Activated CD4-positive, alpha-beta memory T cell treated with anti-CD3 and anti-CD28 coated beads, Interleukin-2, amount 10 ng/mL, durations not matched to agents 7 days and 5 days (primary cell): ENCODE measurements at regions not wholly inside any gene's neighbourhood (a gene's known extent, or its start where the extent isn't known, plus 50 kb on each side); places are given as distances from the start of the nearest gene placed in this dataset.
"Not testable (repeated sequence)": the region's sequence is repeated elsewhere in the genome, so short reads cannot be mapped to it uniquely, and the experiment has no call there.

ENCODE experiments used
- CTCF ChIA-PET: fragments of 350-600 bp; sonication (Branson Sonifier 250); formaldehyde crosslinking; loops from one replicate; lab custom pipeline; 2021; ENCODE audit warnings: antibody characterized with exemption, inconsistent platforms; lab: Charles Lee
- POLR2A ChIA-PET: fragments of 350-600 bp; sonication (Branson Sonifier 250); formaldehyde crosslinking; loops from one replicate; lab custom pipeline; 2021; ENCODE audit warnings: antibody characterized with exemption; lab: Charles Lee
- DNase-seq: peaks from one replicate; pipeline ENCODE4 v3.0.0-alpha.2; 2020
- H3K27ac Mint-ChIP-seq: one replicate; pipeline ENCODE4 v1.8.0; 2021; ENCODE audit warnings: mild to moderate bottlenecking, mixed read lengths
- H3K27me3 Mint-ChIP-seq: one replicate; pipeline ENCODE4 v1.8.0; 2021; ENCODE audit warnings: mixed read lengths
- H3K36me3 Mint-ChIP-seq: one replicate; pipeline ENCODE4 v1.8.0; 2021; ENCODE audit warnings: low read depth, mixed read lengths
- H3K4me1 Mint-ChIP-seq: one replicate; pipeline ENCODE4 v1.8.0; 2021; ENCODE audit warnings: mixed read lengths
- H3K4me3 Mint-ChIP-seq: one replicate; pipeline ENCODE4 v1.8.0; 2021; ENCODE audit warnings: mild to moderate bottlenecking, mixed read lengths
- H3K9me3 Mint-ChIP-seq: one replicate; pipeline ENCODE4 v1.8.0; 2021; ENCODE audit warnings: mixed read lengths

DNA sequence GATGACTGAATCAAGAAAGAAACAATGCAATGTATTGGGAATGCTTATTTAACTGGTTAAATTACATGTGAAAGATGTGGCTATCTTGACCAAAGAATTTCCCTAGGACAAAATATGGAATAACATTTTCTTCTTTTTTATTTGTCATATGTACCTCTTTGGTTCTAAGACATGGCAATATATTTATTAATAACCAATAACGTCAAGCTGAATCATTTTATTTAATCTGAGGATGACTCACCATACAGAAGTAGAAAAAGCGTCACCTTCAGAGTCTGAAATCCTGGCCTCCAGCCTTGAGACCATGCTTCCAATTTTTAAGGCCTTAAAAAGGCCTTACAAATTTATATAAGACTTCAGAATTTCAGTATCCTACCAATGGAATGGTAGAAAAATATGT is 1464.9 kb downstream of the SUCLG1 start:
- Mint-ChIP-seq H3K4me1 (no peaks in the 10 kb centered on the region), H3K9me3 (peaks cover 14% of the 10 kb centered on the region), H3K36me3 (no peaks in the 10 kb centered on the region), H3K27ac (no peak overlapping the region), H3K27me3 (no peaks in the 10 kb centered on the region), H3K4me3 (no peak overlapping the region)
- CTCF ChIA-PET, result no interaction called here
- DNase-seq, result no peak
- POLR2A ChIA-PET, result no interaction called here

DNA sequence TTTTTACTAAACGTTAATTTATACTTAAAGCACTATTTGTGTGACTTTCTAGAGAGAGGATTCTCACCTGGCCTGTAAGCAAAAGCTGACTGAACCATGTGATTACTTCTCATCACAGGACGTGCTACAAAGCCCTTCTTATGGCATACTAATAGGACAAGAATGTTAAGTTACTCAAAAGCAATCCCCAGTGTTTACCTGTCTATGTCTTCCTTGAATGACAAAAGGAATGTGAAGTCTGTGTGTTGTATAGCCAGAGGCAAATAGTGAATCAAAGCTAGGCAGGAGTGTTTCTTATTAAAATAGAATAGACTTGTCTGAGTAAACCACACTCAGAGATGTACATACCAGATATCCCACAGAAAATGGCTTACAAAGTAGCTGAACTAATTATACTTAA is 1465.5 kb downstream of the SUCLG1 start:
- Mint-ChIP-seq H3K36me3 (no peaks in the 10 kb centered on the region), H3K27ac (no peak overlapping the region), H3K9me3 (peaks cover 14% of the 10 kb centered on the region), H3K4me1 (no peaks in the 10 kb centered on the region), H3K27me3 (no peaks in the 10 kb centered on the region), H3K4me3 (no peak overlapping the region)
- no peak for DNase-seq
- CTCF ChIA-PET, result no interaction called here
- POLR2A ChIA-PET, result no interaction called here

DNA sequence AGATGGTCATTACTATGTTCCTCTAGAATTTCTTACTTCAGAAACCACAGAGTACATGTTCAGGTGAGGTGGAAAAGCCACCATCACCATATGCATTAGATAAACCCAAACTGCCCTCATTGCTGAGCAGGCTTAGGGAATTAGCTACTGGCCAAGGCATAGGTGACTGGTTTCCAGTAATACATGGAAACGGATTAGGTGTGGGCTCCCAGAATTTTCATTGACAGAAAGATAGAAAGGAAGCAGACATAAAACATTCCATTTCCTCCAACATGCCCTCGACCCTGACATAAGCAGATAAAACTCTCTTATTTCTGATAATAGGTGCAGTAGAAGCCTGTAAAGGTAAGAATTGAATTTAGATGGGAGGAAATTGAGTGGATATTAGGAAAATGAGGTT is 1466.1 kb downstream of the SUCLG1 start:
- no peak for DNase-seq
- H3K36me3 Mint-ChIP-seq, result no peaks in the 10 kb centered on the region
- H3K27ac Mint-ChIP-seq, result no peak overlapping the region
- ChIA-PET POLR2A (no interaction called here), CTCF (no interaction called here)
- H3K9me3 Mint-ChIP-seq, result peaks cover 14% of the 10 kb centered on the region
- no peaks in the 10 kb centered on the region for H3K4me1 Mint-ChIP-seq
- no peaks in the 10 kb centered on the region for H3K27me3 Mint-ChIP-seq
- H3K4me3 Mint-ChIP-seq, result no peak overlapping the region

DNA sequence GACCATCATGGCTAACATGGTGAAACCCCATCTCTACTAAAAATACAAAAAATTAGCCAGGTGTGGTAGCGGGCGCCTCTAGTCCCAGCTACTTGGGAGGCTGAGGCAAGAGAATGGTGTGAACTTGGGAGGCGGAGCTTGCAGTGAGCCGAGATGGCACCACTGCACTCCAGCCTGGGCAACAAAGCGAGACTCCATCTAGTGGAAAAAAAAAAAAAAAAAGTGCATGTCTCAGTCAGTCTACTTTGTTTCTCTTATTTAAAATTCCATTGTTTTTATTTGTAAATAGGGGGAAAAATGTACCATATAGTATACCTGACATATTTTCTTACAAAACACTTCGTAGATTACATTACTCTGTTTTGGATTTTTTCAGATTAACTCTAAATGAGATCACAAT is 1471.4 kb downstream of the SUCLG1 start:
- CTCF ChIA-PET, H3K4me3 Mint-ChIP-seq, H3K36me3 Mint-ChIP-seq, POLR2A ChIA-PET, DNase-seq, H3K27me3 Mint-ChIP-seq, H3K4me1 Mint-ChIP-seq, H3K27ac Mint-ChIP-seq: not testable (repeated sequence)
- peaks cover 29% of the 10 kb centered on the region for H3K9me3 Mint-ChIP-seq

DNA sequence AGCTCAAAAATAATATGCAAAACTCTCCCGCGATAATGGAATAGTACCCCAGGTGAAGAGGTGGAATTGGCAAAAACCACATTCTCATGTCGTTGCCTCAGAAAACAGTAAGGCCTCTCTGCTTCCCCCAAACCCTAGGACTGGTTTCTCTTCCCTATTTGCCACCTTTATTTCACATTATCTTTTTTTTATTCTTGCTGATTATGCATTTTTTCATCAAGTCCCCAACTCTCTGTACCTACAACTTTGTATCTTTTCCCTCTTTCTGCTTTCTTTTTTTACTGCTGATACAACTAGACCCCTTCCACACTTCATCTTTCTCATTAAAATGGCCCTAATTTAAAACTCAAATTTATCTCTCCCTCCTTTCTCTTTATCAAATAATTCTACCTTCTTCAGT is 1472.2 kb downstream of the SUCLG1 start:
- ChIA-PET POLR2A (no interaction called here), CTCF (no interaction called here)
- no peaks in the 10 kb centered on the region for H3K36me3 Mint-ChIP-seq
- no peaks in the 10 kb centered on the region for H3K4me1 Mint-ChIP-seq
- peaks cover 26% of the 10 kb centered on the region for H3K9me3 Mint-ChIP-seq
- no peak overlapping the region for H3K27ac Mint-ChIP-seq
- no peak for DNase-seq
- no peak overlapping the region for H3K4me3 Mint-ChIP-seq
- H3K27me3 Mint-ChIP-seq, result no peaks in the 10 kb centered on the region

DNA sequence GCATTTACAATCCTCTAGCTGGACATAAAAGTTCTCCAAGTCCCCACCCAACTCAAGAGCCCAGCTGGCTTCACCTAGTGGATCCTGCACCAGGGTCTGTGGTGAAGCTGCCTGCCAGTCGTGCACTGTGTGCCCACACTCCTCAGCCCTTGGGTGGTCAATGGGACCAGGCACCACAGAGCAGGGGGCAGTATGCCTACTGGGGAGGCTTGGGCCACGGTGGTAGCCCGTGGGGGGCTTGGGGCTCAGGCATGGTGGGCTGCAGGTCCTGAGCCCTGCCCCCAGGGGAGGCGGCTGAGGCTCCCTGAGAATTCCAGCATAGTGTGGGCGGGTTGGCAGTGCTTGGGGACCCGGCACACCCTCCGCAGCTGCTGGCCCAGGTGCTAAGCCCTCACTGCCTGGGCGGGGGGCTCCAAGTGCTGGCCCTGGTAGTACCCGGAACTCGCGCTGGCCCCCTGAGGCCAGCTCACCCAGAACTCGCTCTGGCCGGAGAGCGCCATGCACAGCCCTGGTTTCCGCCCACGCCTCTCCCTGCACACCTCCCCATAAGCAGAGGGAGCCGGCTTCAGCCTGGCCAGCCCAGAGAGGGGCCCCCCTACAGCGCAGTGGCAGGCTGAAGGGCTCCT is 1473.4 kb downstream of the SUCLG1 start:
- Mint-ChIP-seq H3K4me3 (no peak overlapping the region), H3K4me1 (no peaks in the 10 kb centered on the region), H3K9me3 (peaks cover 23% of the 10 kb centered on the region), H3K27ac (no peak overlapping the region), H3K27me3 (no peaks in the 10 kb centered on the region), H3K36me3 (no peaks in the 10 kb centered on the region)
- ChIA-PET POLR2A (no interaction called here), CTCF (no interaction called here)
- DNase-seq, result no peak

DNA sequence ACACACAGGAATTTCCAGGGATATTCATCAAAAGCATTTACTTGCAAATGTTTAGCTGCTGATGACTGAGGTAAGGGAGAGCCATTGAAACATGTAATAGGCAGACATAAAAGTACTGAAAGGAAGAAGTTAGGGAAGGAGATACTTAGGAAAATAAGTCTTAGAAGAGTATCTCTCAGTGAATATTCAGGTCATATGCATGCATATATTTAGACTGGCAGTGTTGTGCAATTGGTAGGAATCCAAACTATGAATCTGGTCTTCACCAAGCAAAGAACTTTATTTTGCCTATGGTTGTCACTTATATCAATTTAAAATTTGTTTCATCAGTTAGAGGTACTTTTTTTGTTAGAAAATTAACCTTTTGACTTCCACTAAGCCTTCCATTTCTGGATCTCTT is 1490.7 kb downstream of the SUCLG1 start:
- no peaks in the 10 kb centered on the region for H3K27me3 Mint-ChIP-seq
- DNase-seq, result no peak
- ChIA-PET CTCF (no interaction called here), POLR2A (no interaction called here)
- H3K4me3 Mint-ChIP-seq, result no peak overlapping the region
- H3K4me1 Mint-ChIP-seq, result no peaks in the 10 kb centered on the region
- peaks cover 5% of the 10 kb centered on the region for H3K9me3 Mint-ChIP-seq
- H3K36me3 Mint-ChIP-seq, result no peaks in the 10 kb centered on the region
- H3K27ac Mint-ChIP-seq, result no peak overlapping the region

DNA sequence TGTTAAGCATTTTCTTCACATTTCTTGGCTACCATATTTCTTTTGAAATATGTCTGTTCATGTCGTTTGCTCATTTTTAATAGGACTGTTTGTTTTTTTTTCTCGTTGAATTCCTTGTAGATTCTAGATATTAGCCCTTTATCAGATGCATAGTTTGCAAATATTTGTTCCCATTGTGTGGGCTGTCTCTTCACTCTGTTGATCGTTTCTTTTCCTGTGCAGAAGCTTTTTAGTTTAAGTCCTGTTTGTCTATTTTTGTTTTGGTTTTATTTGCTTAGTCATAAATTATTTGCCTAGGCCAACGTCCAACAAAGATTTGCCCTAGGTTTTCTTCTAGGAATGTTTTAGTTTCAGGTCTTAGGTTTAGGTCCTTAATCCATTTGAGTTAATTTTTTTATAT is 1494.7 kb downstream of the SUCLG1 start:
- ChIA-PET POLR2A (no interaction called here), CTCF (no interaction called here)
- no peaks in the 10 kb centered on the region for H3K27me3 Mint-ChIP-seq
- no peak for DNase-seq
- H3K36me3 Mint-ChIP-seq, result no peaks in the 10 kb centered on the region
- H3K4me1 Mint-ChIP-seq, result no peaks in the 10 kb centered on the region
- no peak overlapping the region for H3K27ac Mint-ChIP-seq
- peaks cover 5% of the 10 kb centered on the region for H3K9me3 Mint-ChIP-seq
- no peak overlapping the region for H3K4me3 Mint-ChIP-seq

DNA sequence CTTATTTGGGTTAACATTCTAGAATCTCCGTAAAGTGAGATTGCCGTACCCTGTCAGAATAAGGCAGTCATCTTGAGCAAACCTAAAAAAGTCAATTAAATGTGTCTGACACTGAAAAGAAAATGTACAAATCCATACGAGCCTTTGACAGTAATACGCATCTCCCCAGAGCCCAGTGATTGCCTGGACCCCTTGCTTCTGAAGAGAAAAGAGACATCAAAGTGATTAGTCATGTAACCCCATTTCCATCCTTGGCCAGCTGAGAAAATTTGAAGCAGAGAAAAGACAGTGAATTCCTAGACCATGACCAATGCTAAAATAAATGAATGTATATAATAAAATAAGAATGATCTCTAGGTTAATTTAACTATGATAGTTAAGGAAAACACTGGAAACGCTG is 1499.4 kb downstream of the SUCLG1 start:
- no peak for DNase-seq
- no peak overlapping the region for H3K27ac Mint-ChIP-seq
- no peaks in the 10 kb centered on the region for H3K36me3 Mint-ChIP-seq
- H3K9me3 Mint-ChIP-seq, result peaks cover 3% of the 10 kb centered on the region
- no peaks in the 10 kb centered on the region for H3K4me1 Mint-ChIP-seq
- ChIA-PET POLR2A (no interaction called here), CTCF (no interaction called here)
- H3K27me3 Mint-ChIP-seq, result no peaks in the 10 kb centered on the region
- H3K4me3 Mint-ChIP-seq, result no peak overlapping the region

DNA sequence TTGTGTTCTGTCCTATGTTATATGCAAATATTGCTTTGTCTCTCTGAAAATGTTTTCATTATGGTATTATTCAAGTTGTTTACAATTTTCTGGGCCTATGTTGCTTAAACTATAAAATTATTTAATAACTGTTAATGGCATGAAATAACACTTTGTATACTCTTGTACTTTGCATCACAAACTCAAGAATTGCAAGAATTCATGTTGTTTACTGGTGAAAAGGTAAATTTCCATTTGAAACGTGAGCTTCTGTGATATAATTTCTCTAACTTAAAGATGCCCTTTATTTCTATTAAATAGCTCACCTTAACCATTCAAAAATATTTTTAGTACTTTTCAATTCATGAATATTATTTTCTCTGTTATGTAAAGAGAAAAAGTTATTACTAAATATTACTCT is 1504.2 kb downstream of the SUCLG1 start:
- ChIA-PET CTCF (no interaction called here), POLR2A (no interaction called here)
- Mint-ChIP-seq H3K4me1 (no peaks in the 10 kb centered on the region), H3K36me3 (no peaks in the 10 kb centered on the region), H3K9me3 (no peaks in the 10 kb centered on the region), H3K4me3 (no peak overlapping the region), H3K27ac (no peak overlapping the region), H3K27me3 (no peaks in the 10 kb centered on the region)
- DNase-seq, result no peak

DNA sequence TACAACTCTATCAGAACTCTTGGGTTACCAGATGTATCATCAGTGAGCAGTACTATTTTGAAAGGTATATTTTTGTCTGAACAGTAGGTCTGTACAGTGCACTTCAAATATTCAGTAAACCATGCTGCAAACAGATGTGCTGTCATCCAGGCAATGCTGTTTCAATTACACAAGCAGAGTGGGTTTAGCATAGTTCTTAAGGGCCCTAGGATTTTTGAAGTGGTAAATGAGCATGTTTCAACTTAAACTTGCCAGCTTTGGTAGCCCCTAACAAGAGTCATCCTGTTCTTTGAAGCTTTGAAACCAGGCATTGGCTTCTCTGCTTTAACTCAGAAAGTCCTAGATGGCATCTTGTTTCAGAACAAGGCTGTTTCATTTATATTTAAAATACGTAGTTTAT is 1519.9 kb downstream of the SUCLG1 start:
- no peak for DNase-seq
- CTCF ChIA-PET, result interaction anchor here (0.6 kb wide), 1 partner anchor 95 kb away, joined by 3 read pairs; no protein-coding TSS in a partner anchor
- POLR2A ChIA-PET, result no interaction called here
- H3K27ac Mint-ChIP-seq, result no peak overlapping the region
- no peaks in the 10 kb centered on the region for H3K4me1 Mint-ChIP-seq
- H3K4me3 Mint-ChIP-seq, result no peak overlapping the region
- no peaks in the 10 kb centered on the region for H3K27me3 Mint-ChIP-seq
- H3K9me3 Mint-ChIP-seq, result peaks cover 4% of the 10 kb centered on the region
- H3K36me3 Mint-ChIP-seq, result no peaks in the 10 kb centered on the region

DNA sequence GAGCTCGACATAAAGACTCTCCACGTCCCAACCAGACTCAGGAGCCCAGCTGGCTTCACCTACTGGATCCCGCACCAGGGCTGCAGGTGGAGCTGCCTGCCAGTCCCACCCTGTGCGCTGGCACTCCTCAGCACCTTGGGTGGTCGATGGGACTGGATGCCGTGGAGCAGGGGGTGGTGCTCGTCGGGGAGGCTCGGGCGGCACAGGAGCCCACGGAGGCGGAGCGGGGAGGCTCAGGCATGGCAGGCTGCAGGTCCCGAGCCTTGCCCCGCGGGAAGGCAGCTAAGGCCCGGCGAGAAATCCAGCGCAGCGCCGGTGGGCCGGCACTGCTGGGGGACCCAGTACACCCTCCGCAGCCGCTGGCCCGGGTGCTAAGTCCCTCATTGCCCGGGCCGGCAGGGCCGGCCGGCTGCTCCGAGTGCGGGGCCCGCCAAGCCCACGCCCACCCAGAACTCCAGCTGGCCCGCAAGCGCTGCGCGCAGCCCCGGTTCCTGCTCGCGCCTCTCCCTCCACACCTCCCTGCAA is 1520.7 kb downstream of the SUCLG1 start:
- H3K9me3 Mint-ChIP-seq, H3K4me1 Mint-ChIP-seq, CTCF ChIA-PET, H3K36me3 Mint-ChIP-seq, POLR2A ChIA-PET, DNase-seq, H3K27me3 Mint-ChIP-seq, H3K27ac Mint-ChIP-seq, H3K4me3 Mint-ChIP-seq: not testable (repeated sequence)

DNA sequence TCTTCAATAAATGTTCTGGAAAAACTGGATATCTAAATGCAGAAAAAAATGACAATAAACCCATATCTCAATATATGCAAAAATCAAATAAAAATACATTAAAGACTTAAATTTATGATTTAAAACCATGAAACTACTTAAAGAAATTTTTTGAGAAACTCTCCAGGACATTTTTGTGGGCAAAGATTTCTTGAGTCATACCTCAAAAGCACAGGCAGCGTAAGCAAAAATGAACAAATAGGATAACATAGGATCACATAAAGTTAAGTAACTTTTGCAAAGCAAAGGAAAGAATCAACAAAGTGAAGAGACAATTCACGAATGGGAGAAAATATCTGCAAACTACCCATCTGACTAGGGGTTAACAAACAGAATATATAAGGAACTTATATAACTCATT is 1545.5 kb downstream of the SUCLG1 start:
- POLR2A ChIA-PET, result no interaction called here
- DNase-seq, result no peak
- H3K27me3 Mint-ChIP-seq, result no peaks in the 10 kb centered on the region
- peaks cover 8% of the 10 kb centered on the region for H3K9me3 Mint-ChIP-seq
- no peaks in the 10 kb centered on the region for H3K36me3 Mint-ChIP-seq
- H3K4me3 Mint-ChIP-seq, result no peak overlapping the region
- H3K4me1 Mint-ChIP-seq, result no peaks in the 10 kb centered on the region
- CTCF ChIA-PET, result no interaction called here
- no peak overlapping the region for H3K27ac Mint-ChIP-seq

DNA sequence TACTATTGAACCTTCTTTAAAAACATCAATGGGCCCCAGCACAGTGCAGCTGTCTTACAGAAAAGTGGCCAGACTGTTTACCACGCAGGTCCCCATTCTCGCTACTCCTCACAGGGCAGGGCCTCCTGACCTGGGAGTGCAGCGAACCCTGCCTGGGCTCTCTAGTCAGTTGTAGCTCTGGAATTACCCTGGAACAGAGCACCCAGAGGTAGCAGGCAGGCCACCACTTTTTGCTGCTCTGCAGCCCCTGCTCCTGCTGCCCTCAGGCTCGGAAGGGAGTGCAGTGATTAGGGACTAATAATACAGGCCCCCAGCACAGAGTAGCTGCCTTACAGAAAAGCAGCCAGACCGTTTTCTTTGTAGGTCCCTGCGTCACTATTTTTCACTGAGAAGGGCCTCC is 1563.0 kb downstream of the SUCLG1 start:
- Mint-ChIP-seq H3K9me3 (peaks cover 5% of the 10 kb centered on the region), H3K4me3 (no peak overlapping the region), H3K27ac (no peak overlapping the region), H3K4me1 (no peaks in the 10 kb centered on the region), H3K27me3 (no peaks in the 10 kb centered on the region), H3K36me3 (no peaks in the 10 kb centered on the region)
- POLR2A ChIA-PET, result no interaction called here
- CTCF ChIA-PET, result no interaction called here
- DNase-seq, result no peak
